ENCODE measurements at regions not wholly inside any gene's neighbourhood (a gene's known extent, or its start where the extent isn't known, plus 50 kb on each side); places are given as distances from the start of the nearest gene placed in this dataset.

DNA sequence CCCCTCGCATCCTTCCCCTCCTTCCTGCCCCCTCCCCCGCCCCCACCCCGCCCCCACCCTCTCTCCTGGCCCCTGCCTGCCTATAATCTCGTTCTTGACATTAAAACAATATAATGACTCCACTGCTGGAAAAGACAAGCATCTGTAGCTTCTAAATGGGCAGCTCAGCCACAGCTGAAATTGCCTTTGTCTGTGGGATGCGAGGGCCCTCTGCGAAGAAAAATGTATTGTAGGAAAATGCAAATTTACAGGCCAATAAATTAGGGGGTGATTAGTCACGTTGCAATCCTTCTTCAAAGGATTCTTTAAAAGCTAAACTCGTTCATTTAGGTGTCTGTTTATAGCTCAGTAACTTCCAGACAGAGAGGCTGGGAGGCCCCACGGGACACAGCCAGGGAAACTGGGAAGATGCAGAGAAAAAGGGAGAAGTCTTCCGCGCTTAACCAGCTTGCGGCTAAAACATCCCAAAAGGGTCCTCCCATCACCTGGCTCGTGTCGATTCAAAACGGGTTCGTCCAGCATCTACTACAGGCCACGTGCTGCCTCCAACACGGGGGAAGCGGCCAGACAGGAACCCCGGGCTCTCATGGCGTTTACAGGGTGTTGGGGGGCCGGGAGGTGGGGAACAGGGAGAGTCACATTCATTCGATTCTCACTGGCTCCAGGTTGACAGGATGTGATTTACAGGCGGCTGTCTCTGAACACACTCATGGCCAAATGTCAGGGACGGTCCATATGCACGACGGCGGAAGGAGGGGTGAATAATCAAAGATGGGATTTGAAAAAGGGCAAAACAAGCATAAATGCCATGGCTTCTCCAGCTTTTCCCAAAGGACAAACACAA lies 100.5 kb upstream of the ZBTB40 start:
- Histone ChIP-seq H3K9me2 (ENCODE audit: insufficient read depth) (no peaks in the 10 kb centered on the region), H3F3A (ENCODE audit: insufficient read depth, low read depth) (no peaks in the 10 kb centered on the region; the same call in 1 of the 2 replicates), H3K36me3 (ENCODE audit: low read depth) (no peaks in the 10 kb centered on the region), H3K4me3 (no peak overlapping the region), H3K4me2 (no peak overlapping the region), H3K4me1 (replicated peaks; ENCODE audit: insufficient read depth) (0 out of 2 replicates have a peak, but pooled peaks cover 11% of the 10 kb centered on the region), H3K79me2 (ENCODE audit: low read depth) (no peaks in the 10 kb centered on the region), H3K27me3 (ENCODE audit: insufficient read depth, low read depth) (peaks cover 8% of the 10 kb centered on the region), H3K27ac (no peak overlapping the region), H2AFZ (no peak overlapping the region), H4K20me1 (ENCODE audit: insufficient read depth) (no peaks in the 10 kb centered on the region), H3K9me3 (ENCODE audit: insufficient read depth, low read depth) (no peaks in the 10 kb centered on the region)
- no TSS peak for BruUV-seq (replicated peaks)
- CTCF ChIA-PET: no interaction called here
- TF ChIP-seq, protein P1, sequence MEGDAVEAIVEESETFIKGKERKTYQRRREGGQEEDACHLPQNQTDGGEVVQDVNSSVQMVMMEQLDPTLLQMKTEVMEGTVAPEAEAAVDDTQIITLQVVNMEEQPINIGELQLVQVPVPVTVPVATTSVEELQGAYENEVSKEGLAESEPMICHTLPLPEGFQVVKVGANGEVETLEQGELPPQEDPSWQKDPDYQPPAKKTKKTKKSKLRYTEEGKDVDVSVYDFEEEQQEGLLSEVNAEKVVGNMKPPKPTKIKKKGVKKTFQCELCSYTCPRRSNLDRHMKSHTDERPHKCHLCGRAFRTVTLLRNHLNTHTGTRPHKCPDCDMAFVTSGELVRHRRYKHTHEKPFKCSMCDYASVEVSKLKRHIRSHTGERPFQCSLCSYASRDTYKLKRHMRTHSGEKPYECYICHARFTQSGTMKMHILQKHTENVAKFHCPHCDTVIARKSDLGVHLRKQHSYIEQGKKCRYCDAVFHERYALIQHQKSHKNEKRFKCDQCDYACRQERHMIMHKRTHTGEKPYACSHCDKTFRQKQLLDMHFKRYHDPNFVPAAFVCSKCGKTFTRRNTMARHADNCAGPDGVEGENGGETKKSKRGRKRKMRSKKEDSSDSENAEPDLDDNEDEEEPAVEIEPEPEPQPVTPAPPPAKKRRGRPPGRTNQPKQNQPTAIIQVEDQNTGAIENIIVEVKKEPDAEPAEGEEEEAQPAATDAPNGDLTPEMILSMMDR (conservative IDR thresholded peaks at IDR 0.05): no peak
- DNase-seq: no peak
- intact Hi-C loops (cut with micrococcal nuclease; ENCODE audit: unreplicated experiment): no loop called here
- POLR2A ChIA-PET (ENCODE audit: unreplicated experiment): interaction anchor here (0.6 kb wide), 1 partner anchor 199 kb away, joined by 11 read pairs; no protein-coding TSS in a partner anchor

DNA sequence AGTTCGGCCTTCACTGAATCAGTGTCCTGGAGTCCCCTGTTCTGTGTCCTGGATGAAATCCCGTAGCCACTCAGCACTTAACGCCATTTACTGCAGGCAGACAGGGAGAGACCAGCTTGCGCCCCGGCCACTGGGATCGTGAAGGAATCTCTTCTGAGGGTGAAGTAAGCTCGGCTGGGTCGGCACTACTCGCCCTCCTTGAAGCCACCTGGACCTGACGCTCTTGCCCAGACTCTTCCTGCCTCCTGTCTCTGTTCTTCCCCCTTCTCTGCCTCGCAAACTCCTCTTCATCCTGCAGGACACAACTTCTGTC lies 99.9 kb upstream of the ZBTB40 start:
- Histone ChIP-seq H3K4me3 (no peak overlapping the region), H3K9me3 (ENCODE audit: insufficient read depth, low read depth) (no peaks in the 10 kb centered on the region), H2AFZ (no peak overlapping the region), H4K20me1 (ENCODE audit: insufficient read depth) (no peaks in the 10 kb centered on the region), H3K79me2 (ENCODE audit: low read depth) (no peaks in the 10 kb centered on the region), H3K36me3 (ENCODE audit: low read depth) (no peaks in the 10 kb centered on the region), H3K4me1 (replicated peaks; ENCODE audit: insufficient read depth) (0 out of 2 replicates have a peak, but pooled peaks cover 11% of the 10 kb centered on the region), H3K9me2 (ENCODE audit: insufficient read depth) (no peaks in the 10 kb centered on the region), H3K27me3 (ENCODE audit: insufficient read depth, low read depth) (peaks cover 12% of the 10 kb centered on the region), H3K27ac (no peak overlapping the region), H3F3A (ENCODE audit: insufficient read depth, low read depth) (no peaks in the 10 kb centered on the region; the same call in 1 of the 2 replicates), H3K4me2 (no peak overlapping the region)
- CTCF ChIA-PET: no interaction called here
- POLR2A ChIA-PET (ENCODE audit: unreplicated experiment): no interaction called here
- no peak for TF ChIP-seq EZH2 (IDR thresholded peaks at IDR 0.05; ENCODE audit: low read depth)
- TF ChIP-seq, protein P1 (conservative IDR thresholded peaks at IDR 0.05): no peak
- BruUV-seq (replicated peaks): no TSS peak
- intact Hi-C loops (cut with micrococcal nuclease; ENCODE audit: unreplicated experiment): no loop called here
- DNase-seq: no peak

DNA sequence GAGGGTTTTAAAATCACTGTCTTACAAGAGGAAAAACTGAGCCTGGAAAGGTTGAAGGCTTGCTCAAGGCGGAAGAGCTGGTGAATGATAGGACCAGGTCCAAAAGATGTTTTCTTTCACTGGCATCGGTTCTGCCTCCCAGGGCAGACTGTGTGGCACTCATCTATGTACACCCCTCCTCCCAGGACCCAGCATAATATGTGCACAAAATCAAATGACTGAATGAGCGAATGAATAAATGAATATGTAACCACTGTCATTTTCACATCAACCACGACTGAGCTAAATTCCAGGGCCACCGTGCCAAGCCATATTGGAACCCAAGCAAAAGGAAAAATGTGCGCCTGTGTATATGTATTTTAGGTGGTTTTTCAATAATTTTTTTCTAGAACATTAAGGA lies 99.3 kb upstream of the ZBTB40 start:
- Histone ChIP-seq H3K4me2 (no peak overlapping the region), H3K9me3 (ENCODE audit: insufficient read depth, low read depth) (no peaks in the 10 kb centered on the region), H3K4me3 (no peak overlapping the region), H3K27me3 (ENCODE audit: insufficient read depth, low read depth) (peaks cover 14% of the 10 kb centered on the region), H3K4me1 (replicated peaks; ENCODE audit: insufficient read depth) (0 out of 2 replicates have a peak, but pooled peaks cover 11% of the 10 kb centered on the region), H3K9me2 (ENCODE audit: insufficient read depth) (no peaks in the 10 kb centered on the region), H4K20me1 (ENCODE audit: insufficient read depth) (no peaks in the 10 kb centered on the region), H2AFZ (no peak overlapping the region), H3K36me3 (ENCODE audit: low read depth) (no peaks in the 10 kb centered on the region), H3F3A (ENCODE audit: insufficient read depth, low read depth) (no peaks in the 10 kb centered on the region; the same call in 1 of the 2 replicates), H3K79me2 (ENCODE audit: low read depth) (no peaks in the 10 kb centered on the region), H3K27ac (no peak overlapping the region)
- intact Hi-C loops (cut with micrococcal nuclease; ENCODE audit: unreplicated experiment): no loop called here
- no TSS peak for BruUV-seq (replicated peaks)
- TF ChIP-seq, protein P1 (conservative IDR thresholded peaks at IDR 0.05): no peak
- TF ChIP-seq EZH2 (IDR thresholded peaks at IDR 0.05; ENCODE audit: low read depth): no peak
- ChIA-PET CTCF (interaction anchor here (0.7 kb wide), 1 partner anchor 115 kb away, joined by 3 read pairs; no protein-coding TSS in a partner anchor), POLR2A (ENCODE audit: unreplicated experiment) (no interaction called here)
- DNase-seq: no peak

All from PC-9 (cell line).